AG04449 (cell line): ENCODE measurements at regions not wholly inside any gene's neighbourhood (a gene's known extent, or its start where the extent isn't known, plus 50 kb on each side); places are given as distances from the start of the nearest gene placed in this dataset.

Experiments used
- CTCF ChIA-PET: fragments of 350-600 bp; formaldehyde crosslinking; extraction: SDS; loops from one replicate; lab custom pipeline; 2021; ENCODE audit warnings: antibody characterized with exemption; lab: Yijun Ruan, JAX
- POLR2A ChIA-PET: fragments of 400-600, 350-600 bp; formaldehyde crosslinking; extraction: SDS; loops from one replicate; lab custom pipeline; 2020; ENCODE audit warnings: antibody characterized with exemption, inconsistent platforms; lab: Yijun Ruan, JAX
- DNase-seq: peaks from one replicate; pipeline ENCODE4 v3.0.0-alpha.2; 2010; ENCODE audit warnings: low read depth, low spot score
- H3K4me3 ChIP-seq: 2 replicates; pipeline ENCODE4 v1.5.1; 2011; ENCODE audit warnings: low read depth, mild to moderate bottlenecking, control low read depth, low read length
- CTCF ChIP-seq: IDR thresholded peaks from one replicate; pipeline ENCODE4 v1.5.1; 2011; ENCODE audit warnings: mild to moderate bottlenecking, moderate library complexity, low read length, control low read depth, inconsistent platforms; ENCODE audit not compliant: insufficient read depth; ENCODE audit errors: missing control alignments

- ChIA-PET CTCF (interaction anchor here (1.7 kb wide), 1 partner anchor 20 kb away, joined by 4 read pairs; no protein-coding TSS in a partner anchor), POLR2A (no interaction called here)
- no peak for TF ChIP-seq CTCF
- DNase-seq = no peak
- no peak overlapping the region for H3K4me3 ChIP-seq
Observed at GRCh38 chr15:93954985-93955571, 276.3 kb upstream of the MCTP2 start.

GRCh38 chr15:93948726-93949125, 282.6 kb upstream of the MCTP2 start:
- CTCF ChIA-PET = interaction anchor here (1.1 kb wide), 1 partner anchor 172 kb away, joined by 5 read pairs; no protein-coding TSS in a partner anchor
- POLR2A ChIA-PET = interaction anchor here (0.6 kb wide), 1 partner anchor 75 kb away, joined by 3 read pairs; no protein-coding TSS in a partner anchor
- H3K4me3 ChIP-seq = no peak overlapping the region
- DNase-seq = no peak
- TF ChIP-seq CTCF = no peak

GRCh38 chr15:93943586-93943985, 287.8 kb upstream of the MCTP2 start:
- CTCF ChIA-PET = interaction anchor here (1.6 kb wide), 1 partner anchor 176 kb away, joined by 5 read pairs; no protein-coding TSS in a partner anchor
- POLR2A ChIA-PET = no interaction called here
- DNase-seq = no peak
- H3K4me3 ChIP-seq = no peak overlapping the region
- no peak for TF ChIP-seq CTCF

- CTCF ChIA-PET = interaction anchor here (1.1 to 1.6 kb wide), 4 partner anchors 11 to 178 kb away, joined by 3 to 5 read pairs (median 3); no protein-coding TSS in a partner anchor
- POLR2A ChIA-PET = no interaction called here
- DNase-seq = no peak
- no peak overlapping the region for H3K4me3 ChIP-seq
- TF ChIP-seq CTCF = no peak
Observed at GRCh38 chr15:93942269-93942694, 289.1 kb upstream of the MCTP2 start.

- CTCF ChIA-PET = interaction anchor here (1.1 kb wide), 2 partner anchors 11 to 76 kb away, joined by 3 read pairs; no protein-coding TSS in a partner anchor
- POLR2A ChIA-PET = interaction anchor here (0.5 kb wide), 1 partner anchor 12 kb away, joined by 4 read pairs; no protein-coding TSS in a partner anchor
- no peak overlapping the region for H3K4me3 ChIP-seq
- no peak for TF ChIP-seq CTCF
- no peak for DNase-seq
Observed at GRCh38 chr15:93941697-93942096, 289.7 kb upstream of the MCTP2 start.

GRCh38 chr15:93940226-93940625, 291.1 kb upstream of the MCTP2 start:
- H3K4me3 ChIP-seq = no peak overlapping the region
- POLR2A ChIA-PET = no interaction called here
- no peak for DNase-seq
- CTCF ChIA-PET = no interaction called here
- no peak for TF ChIP-seq CTCF
